ENCODE measurements at regions not wholly inside any gene's neighbourhood (a gene's known extent, or its start where the extent isn't known, plus 50 kb on each side); places are given as distances from the start of the nearest gene placed in this dataset.

GRCh38 chr22:49367041-49367697, 460.5 kb downstream of the BRD1 start:
- DNase-seq (ENCODE audit: low read depth in 4 of 4, low spot score in 2 of 4): no peak

- DNase-seq (ENCODE audit: low read depth in 4 of 4, low spot score in 2 of 4): no peak
Observed at GRCh38 chr22:49366437-49366836, 461.2 kb downstream of the BRD1 start.

GRCh38 chr22:49365910-49366309, 461.8 kb downstream of the BRD1 start:
- DNase-seq (ENCODE audit: low read depth in 4 of 4, low spot score in 2 of 4): no peak

GRCh38 chr22:49365191-49365837, 462.4 kb downstream of the BRD1 start:
- no peak for DNase-seq (ENCODE audit: low read depth in 4 of 4, low spot score in 2 of 4)

GRCh38 chr22:49364398-49364797, 463.3 kb downstream of the BRD1 start:
- no peak for DNase-seq (ENCODE audit: low read depth in 4 of 4, low spot score in 2 of 4)

GRCh38 chr22:49363526-49364230, 464.0 kb downstream of the BRD1 start:
- DNase-seq (ENCODE audit: low read depth in 4 of 4, low spot score in 2 of 4): no peak

- no peak for DNase-seq (ENCODE audit: low read depth in 4 of 4, low spot score in 2 of 4)
Observed at GRCh38 chr22:49362211-49362839, 465.3 kb downstream of the BRD1 start.

- DNase-seq (ENCODE audit: low read depth in 4 of 4, low spot score in 2 of 4): no peak
Observed at GRCh38 chr22:49361164-49361563, 466.5 kb downstream of the BRD1 start.

- DNase-seq (ENCODE audit: low read depth in 4 of 4, low spot score in 2 of 4): no peak
Observed at GRCh38 chr22:49360746-49361145, 466.9 kb downstream of the BRD1 start.

GRCh38 chr22:49359076-49359475, 468.6 kb downstream of the BRD1 start:
- no peak for DNase-seq (ENCODE audit: low read depth in 4 of 4, low spot score in 2 of 4)

- DNase-seq (ENCODE audit: low read depth in 4 of 4, low spot score in 2 of 4): no peak
Observed at GRCh38 chr22:49357661-49358440, 469.8 kb downstream of the BRD1 start.

GRCh38 chr22:49356428-49356827, 471.2 kb downstream of the BRD1 start:
- no peak for DNase-seq (ENCODE audit: low read depth in 4 of 4, low spot score in 2 of 4)

- DNase-seq (ENCODE audit: low read depth in 4 of 4, low spot score in 2 of 4): no peak
Observed at GRCh38 chr22:49355211-49355920, 472.3 kb downstream of the BRD1 start.

- DNase-seq (ENCODE audit: low read depth in 4 of 4, low spot score in 2 of 4): no peak
Observed at GRCh38 chr22:49354516-49355210, 473.0 kb downstream of the BRD1 start.

- DNase-seq (ENCODE audit: low read depth in 4 of 4, low spot score in 2 of 4): no peak
Observed at GRCh38 chr22:49353235-49353634, 474.4 kb downstream of the BRD1 start.

- no peak for DNase-seq (ENCODE audit: low read depth in 4 of 4, low spot score in 2 of 4)
Observed at GRCh38 chr22:49352361-49353169, 475.1 kb downstream of the BRD1 start.

GRCh38 chr22:49351761-49352227, 475.9 kb downstream of the BRD1 start:
- no peak for DNase-seq (ENCODE audit: low read depth in 4 of 4, low spot score in 2 of 4)

- no peak for DNase-seq (ENCODE audit: low read depth in 4 of 4, low spot score in 2 of 4)
Observed at GRCh38 chr22:49350441-49351121, 477.1 kb downstream of the BRD1 start.

All from left renal cortex interstitium (tissue), 4 donors.